GM21737 (cell line): ENCODE measurements at regions not wholly inside any gene's neighbourhood (a gene's known extent, or its start where the extent isn't known, plus 50 kb on each side); places are given as distances from the start of the nearest gene placed in this dataset.
"Not testable (repeated sequence)": the region's sequence is repeated elsewhere in the genome, so short reads cannot be mapped to it uniquely, and the experiment has no call there.

Experiments used
- ATAC-seq: cut with Tn5 transposase; IDR thresholded peaks from one replicate; pipeline ENCODE4 v1.9.1; 2021; ENCODE audit warnings: mild to moderate bottlenecking, moderate library complexity; ENCODE audit not compliant: unreplicated experiment

- ATAC-seq = no peak
These were observed 55.2 kb upstream of the SLIT2 start for GRCh38 chr4:20196476-20196875.

GRCh38 chr4:20195071-20195885, 56.4 kb upstream of the SLIT2 start:
- no peak for ATAC-seq

GRCh38 chr4:20194123-20195013, 57.3 kb upstream of the SLIT2 start:
- ATAC-seq = no peak

GRCh38 chr4:20193141-20193936, 58.4 kb upstream of the SLIT2 start:
- ATAC-seq = no peak

- ATAC-seq = no peak
These were observed 59.0 kb upstream of the SLIT2 start for GRCh38 chr4:20192736-20193135.

GRCh38 chr4:20185103-20185502, 66.6 kb upstream of the SLIT2 start:
- no peak for ATAC-seq

GRCh38 chr4:20183131-20183530, 68.6 kb upstream of the SLIT2 start:
- ATAC-seq = not testable (repeated sequence)

- no peak for ATAC-seq
These were observed 69.8 kb upstream of the SLIT2 start for GRCh38 chr4:20181926-20182325.

- no peak for ATAC-seq
These were observed 71.2 kb upstream of the SLIT2 start for GRCh38 chr4:20180509-20180908.

- ATAC-seq = no peak
These were observed 72.7 kb upstream of the SLIT2 start for GRCh38 chr4:20178902-20179576.

GRCh38 chr4:20176881-20177280, 74.8 kb upstream of the SLIT2 start:
- no peak for ATAC-seq

- no peak for ATAC-seq
These were observed 79.5 kb upstream of the SLIT2 start for GRCh38 chr4:20172070-20172760.

- ATAC-seq = no peak
These were observed 85.2 kb upstream of the SLIT2 start for GRCh38 chr4:20166544-20166943.

GRCh38 chr4:20159516-20159915, 92.2 kb upstream of the SLIT2 start:
- ATAC-seq = no peak

GRCh38 chr4:20158195-20158594, 93.5 kb upstream of the SLIT2 start:
- ATAC-seq = no peak

- no peak for ATAC-seq
These were observed 100.3 kb upstream of the SLIT2 start for GRCh38 chr4:20151436-20151835.

- ATAC-seq = not testable (repeated sequence)
These were observed 102.6 kb upstream of the SLIT2 start for GRCh38 chr4:20149143-20149542.

GRCh38 chr4:20137176-20137575, 114.5 kb upstream of the SLIT2 start:
- no peak for ATAC-seq

- ATAC-seq = no peak
These were observed 124.1 kb upstream of the SLIT2 start for GRCh38 chr4:20127626-20128025.

- ATAC-seq = no peak
These were observed 124.8 kb upstream of the SLIT2 start for GRCh38 chr4:20126906-20127305.
